VCaP (cell line): ENCODE measurements at regions not wholly inside any gene's neighbourhood (a gene's known extent, or its start where the extent isn't known, plus 50 kb on each side); places are given as distances from the start of the nearest gene placed in this dataset.

Experiments used
- H3K27ac ChIP-seq: fragments of 450-650 bp; 2 replicates; pipeline ENCODE4 v1.5.1; 2017
- CTCF ChIP-seq: fragments of 450-650 bp; conservative IDR thresholded peaks from 2 replicates; pipeline ENCODE4 v1.5.1; 2017; ENCODE audit warnings: mild to moderate bottlenecking, moderate library complexity

DNA sequence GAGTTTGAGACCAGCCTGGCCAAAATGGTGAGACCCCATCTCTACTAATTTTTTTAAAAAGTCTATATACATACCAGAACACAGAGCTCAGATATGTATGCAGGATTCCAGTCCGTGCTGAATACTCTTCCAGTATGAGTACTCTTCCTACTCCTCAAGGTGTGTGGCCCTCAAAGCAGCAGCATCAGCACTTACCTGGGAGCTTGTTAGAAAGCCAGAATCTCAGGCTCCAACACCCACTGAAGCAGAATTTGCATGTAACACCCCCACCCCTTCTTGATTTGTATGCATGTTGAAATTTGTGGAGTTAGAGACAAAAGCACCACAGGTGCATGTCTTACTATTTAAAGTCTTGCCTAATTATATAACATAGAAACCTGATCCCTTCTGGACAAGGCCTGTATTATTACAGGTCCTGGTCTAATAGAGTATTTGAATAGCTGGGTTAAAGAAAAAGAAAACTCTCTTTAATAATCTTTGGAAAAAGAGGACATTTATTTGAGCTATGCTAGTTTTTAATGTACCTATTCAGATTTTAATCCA is 50.3 kb upstream of the NFE2L2 start:
- no peak for TF ChIP-seq CTCF
- no peak overlapping the region for H3K27ac ChIP-seq

DNA sequence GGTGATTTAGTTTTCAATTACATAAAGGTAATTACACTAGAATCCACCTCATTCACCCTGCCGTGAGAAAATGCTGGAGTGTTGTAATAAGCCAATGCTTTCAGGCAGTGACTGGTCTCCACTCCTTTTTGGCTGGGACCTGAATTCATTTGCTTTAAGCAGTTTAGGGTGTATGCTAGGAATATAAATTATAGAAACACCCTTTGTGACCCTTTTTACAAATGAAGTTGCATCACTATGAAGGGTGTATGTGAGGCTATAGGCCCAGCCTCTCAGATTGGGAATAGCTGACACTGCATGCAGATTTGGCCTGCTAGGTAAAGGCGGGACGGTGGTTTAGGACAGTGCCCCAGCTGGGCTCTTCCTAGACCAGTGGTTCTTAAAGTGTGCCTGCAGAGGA is 50.8 kb upstream of the NFE2L2 start:
- no peak for TF ChIP-seq CTCF

GRCh38 chr2:177316756-177317155 is 52.2 kb upstream of the NFE2L2 start:
- no peak overlapping the region for H3K27ac ChIP-seq
- TF ChIP-seq CTCF = no peak

More for the DNA sequence above, 50.8 kb upstream of the NFE2L2 start:
- no peak overlapping the region for H3K27ac ChIP-seq

GRCh38 chr2:177317443-177317842 is 52.9 kb upstream of the NFE2L2 start:
- no peak for TF ChIP-seq CTCF
- no peak overlapping the region for H3K27ac ChIP-seq

DNA sequence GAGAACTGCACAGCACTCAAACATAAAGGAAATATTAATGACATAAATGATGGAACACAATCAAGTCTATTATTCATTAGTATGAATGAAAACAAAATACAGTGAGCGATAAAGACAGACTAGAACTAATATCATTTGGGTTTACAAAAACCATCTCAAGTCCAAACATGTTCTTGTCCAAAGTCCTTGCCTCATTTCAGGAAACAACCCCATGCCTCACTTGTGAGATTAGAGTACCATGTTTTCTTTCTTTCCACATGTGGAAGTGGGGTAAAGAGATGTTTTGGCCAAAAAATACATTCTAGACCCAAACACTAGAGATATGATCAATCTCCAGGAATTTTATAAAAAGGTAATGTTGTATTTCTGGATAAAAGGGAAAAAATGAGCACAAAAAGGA is 53.3 kb upstream of the NFE2L2 start:
- no peak for TF ChIP-seq CTCF
- H3K27ac ChIP-seq = no peak overlapping the region

DNA sequence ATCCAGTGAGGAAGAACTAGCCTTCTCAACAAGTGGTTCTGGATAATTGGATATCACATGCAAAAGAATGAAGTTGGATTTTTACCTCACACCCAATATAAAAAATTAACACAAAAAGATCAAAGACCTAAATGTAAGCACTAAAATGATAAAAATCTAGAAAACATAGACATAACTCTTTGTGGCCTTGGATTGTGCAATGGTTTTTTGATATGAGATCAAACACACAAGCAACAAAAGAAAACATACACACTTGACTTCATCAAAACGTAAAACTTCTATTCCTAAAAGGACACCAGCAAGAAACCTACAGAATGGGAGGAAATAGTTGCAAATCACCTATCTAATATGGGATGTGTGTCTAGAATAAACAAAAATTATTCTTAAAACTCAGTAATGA is 54.1 kb upstream of the NFE2L2 start:
- no peak overlapping the region for H3K27ac ChIP-seq

DNA sequence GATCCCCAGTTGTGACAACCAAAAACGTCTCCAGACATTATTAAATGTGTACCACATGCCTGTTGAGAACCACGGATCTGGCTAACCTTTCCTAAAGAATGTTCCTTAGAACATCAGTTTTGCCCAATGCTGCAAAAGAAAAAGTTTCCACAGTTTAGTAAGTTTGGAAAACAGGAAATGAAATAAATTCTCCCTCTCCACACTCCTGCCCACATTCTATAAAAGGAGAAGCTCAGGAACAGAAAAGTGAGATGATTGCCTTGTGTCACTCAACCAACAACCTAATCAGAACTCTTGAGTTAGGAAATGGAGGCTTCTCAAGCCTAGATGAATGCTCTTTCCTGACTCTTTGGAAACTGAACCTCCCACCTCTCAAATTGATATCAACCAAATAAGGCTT is 56.1 kb upstream of the NFE2L2 start:
- no peak overlapping the region for H3K27ac ChIP-seq
- TF ChIP-seq CTCF = no peak

More for the DNA sequence above, 54.1 kb upstream of the NFE2L2 start:
- no peak for TF ChIP-seq CTCF
